Left colon (tissue), 2 donors: ENCODE measurements at regions not wholly inside any gene's neighbourhood (a gene's known extent, or its start where the extent isn't known, plus 50 kb on each side); places are given as distances from the start of the nearest gene placed in this dataset.

Experiments used
- ATAC-seq: fragments of 200-7000 bp; cut with Tn5 transposase; one replicate; pipeline ENCODE4 v1.9.1; 2020; ENCODE audit warnings: mild to moderate bottlenecking, moderate library complexity
- DNase-seq, 2 donors: peaks; one replicate each; pipeline ENCODE4 v3.0.0-alpha.2; 2020
- intact Hi-C, 2 donors: fragments of 100-400 bp; cut with DNase I in 1 of 2; cut with micrococcal nuclease in 1 of 2; formaldehyde crosslinking; loops; one replicate each; pipeline versions ENCODE4 v1.11.2 to v1.14.0; 2022; cut with DNase I, micrococcal nuclease
- donor health status: DM: no; HTN: no; CAD: no.
- donor health status: DM: yes; HTN: yes; CAD: no.

DNA sequence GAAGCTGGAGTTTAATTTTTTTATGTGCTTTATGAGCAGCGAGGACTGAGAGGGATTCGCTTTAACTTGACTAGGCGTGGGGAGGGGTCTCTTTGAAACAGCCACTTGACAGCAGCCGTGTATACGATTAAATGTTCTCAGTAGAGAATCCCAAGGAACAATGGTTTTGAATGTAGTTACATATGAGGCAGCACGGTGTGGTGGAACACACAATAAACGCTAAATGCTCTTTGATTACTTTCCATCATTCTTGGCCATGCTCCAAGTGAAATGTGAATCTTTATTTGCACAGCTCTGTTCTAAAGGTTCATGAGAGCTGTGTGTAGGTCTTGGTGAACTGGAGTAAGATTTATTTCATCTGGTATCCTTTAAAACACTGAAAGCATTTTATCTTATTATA, 251.4 kb upstream of the TGFBR2 start:
- DNase-seq, result peak in 1 of 2 donors; percentile 16
- intact Hi-C loops, result no loop called here

DNA sequence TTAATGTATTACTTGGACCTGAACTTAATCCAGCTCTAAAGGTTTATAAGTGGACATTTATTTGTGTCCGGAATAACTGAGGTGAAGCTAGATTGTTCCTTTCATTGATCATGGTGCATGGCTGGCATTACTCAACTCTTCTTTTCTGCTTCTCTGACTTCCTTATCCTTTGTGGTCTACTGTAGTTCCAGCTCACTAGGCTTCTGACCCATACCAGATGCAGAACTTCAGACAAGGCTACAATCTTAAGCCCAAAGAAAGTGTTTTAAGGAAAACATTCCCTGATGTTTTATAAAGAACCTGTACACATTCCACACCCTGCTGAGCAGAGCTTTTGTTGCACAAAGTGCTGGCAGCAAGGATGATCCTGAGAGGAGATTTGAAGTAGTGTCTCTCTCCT, 250.8 kb upstream of the TGFBR2 start:
- DNase-seq (no peak), ATAC-seq (peak; percentile 30)
- intact Hi-C loops, result no loop called here

More for the DNA sequence above, 251.4 kb upstream of the TGFBR2 start:
- ATAC-seq, result peak; percentile 97

DNA sequence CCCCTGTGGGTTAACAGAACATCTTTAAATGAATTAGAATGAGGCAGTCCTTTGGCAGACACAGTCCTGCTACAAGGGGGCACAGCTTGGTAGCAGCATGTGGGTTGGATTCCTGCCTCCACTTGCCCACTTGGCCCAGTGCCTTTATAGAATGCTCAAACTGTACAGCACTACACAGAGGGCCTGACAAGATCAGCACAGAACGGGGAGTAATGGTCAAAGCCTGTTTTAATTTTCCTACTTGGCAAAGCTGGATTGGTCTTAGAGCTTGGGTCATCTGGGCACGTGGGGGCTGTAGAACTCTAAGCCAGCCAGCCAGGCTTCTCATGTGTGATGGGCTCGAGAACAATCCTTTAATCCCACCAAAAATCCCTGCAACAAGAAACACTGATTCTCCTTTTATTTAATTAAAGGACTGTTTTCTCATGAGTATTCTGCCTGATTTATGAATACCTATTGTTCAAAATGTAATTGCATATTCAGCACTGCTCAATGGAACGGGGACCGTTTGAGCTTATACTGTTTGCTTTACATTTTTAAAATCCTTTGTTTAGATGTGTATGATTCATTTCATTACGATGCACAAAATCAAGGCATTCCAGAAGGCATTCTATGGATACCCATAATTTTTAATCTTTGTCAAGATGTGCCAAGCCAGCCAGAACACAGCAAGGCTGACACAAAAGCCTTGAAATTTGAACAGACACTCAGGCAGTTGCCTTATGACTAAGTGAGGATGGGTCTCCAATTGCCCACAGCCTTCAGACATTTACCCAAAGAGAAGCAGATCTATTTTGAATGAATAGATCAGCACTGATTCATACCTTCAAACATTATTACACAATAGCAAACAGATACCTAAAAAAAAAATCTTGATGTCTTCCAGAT, 249.3 kb upstream of the TGFBR2 start:
- no peak for DNase-seq
- ATAC-seq, result no peak
- intact Hi-C loops, result no loop called here

DNA sequence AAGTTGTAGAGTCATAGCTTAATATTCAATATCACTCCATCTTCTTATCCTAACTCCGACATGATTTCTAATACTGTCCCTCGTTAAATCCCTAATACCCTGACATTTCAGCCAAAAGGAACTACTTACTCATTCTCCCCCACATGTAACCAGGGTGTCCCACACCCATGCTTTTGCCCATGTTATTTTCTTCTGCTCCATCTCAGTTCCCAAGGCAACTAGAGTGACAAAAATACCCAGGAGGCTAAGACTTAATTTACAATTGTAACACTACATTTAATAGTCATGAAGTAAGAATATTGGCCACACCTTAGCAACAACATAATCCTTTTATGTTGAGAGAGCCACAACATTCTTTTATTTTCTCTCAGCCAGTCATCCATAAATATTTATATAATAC, 248.5 kb upstream of the TGFBR2 start:
- DNase-seq (no peak), ATAC-seq (no peak)
- intact Hi-C loops, result no loop called here

GRCh38 chr3:30358871-30359270, 247.5 kb upstream of the TGFBR2 start:
- ATAC-seq (no peak), DNase-seq (no peak)
- intact Hi-C loops, result no loop called here

DNA sequence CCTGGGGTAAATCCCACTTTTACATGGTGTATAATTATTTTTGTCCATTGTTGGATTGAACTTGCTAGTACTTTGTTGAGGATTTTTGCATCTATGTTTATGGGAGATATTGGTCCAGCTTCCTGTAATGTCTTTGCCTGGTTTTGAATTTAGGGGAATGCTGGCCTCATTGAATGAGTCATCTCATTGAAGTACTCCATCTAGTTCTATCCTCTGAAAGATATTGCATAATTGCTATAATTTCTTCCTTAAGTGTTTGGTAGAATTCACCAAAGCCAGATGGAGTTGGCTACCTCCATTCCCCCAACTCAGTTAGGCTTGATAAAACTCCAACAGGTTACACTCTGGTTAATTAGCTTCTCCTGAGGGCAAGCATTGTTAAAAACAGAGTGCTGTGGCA, 237.4 kb upstream of the TGFBR2 start:
- DNase-seq (no peak), ATAC-seq (no peak)
- intact Hi-C loops, result no loop called here

DNA sequence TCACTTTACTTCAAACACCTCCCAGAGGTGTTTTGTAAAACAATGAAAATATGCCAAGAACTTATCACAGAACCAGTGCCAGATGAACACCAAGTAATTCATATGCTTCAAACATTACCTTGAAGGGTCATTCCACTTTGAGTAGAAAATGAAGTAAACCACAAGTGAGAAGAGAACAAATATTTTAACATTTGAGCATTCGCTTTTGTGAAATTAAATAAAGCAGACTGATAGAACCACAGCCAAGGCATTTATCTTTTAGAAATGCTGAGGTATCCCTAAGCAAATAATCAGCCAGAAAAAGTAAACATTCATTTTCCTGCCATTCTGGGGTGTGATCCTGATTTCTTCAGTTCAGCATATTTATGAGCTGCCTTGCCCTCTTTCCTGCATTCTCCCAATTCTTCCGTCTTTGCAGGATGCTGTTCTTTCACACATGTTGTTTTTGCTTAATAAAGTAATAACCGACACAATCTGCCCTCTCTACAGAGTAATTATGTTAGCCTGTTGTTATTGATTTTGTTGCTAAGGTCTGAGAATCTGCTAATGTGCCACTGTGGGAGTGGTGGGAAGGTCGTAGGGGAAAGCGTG, 235.6 kb upstream of the TGFBR2 start:
- DNase-seq, result no peak
- intact Hi-C loops, result no loop called here
- ATAC-seq, result peak; percentile 47

- no peak for ATAC-seq
- intact Hi-C loops, result no loop called here
Measured at GRCh38 chr3:30372837-30373236, 233.6 kb upstream of the TGFBR2 start.

GRCh38 chr3:30384546-30385072, 221.8 kb upstream of the TGFBR2 start:
- intact Hi-C loops, result no loop called here
- ATAC-seq, result peak; percentile 67
- no peak for DNase-seq

More at GRCh38 chr3:30372837-30373236, 233.6 kb upstream of the TGFBR2 start:
- no peak for DNase-seq

DNA sequence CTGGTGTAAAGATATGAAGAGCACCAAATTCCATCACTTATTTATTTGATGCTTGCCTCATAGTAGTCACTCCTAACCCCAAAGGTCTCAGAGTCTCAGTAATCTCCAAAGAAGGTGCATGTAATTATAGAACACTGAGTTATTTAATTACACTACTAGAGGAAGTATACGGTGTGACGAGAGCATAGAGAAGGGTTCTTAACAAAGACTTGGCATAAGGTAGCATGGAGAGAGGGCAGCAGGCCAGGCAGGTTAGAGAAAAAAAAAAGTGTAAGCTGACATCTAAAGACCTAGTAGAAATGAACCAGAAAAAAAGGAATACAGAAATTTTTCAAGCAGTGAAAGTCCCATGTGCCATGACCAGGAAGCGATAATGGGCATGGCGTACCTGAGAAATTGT, 213.3 kb upstream of the TGFBR2 start:
- ATAC-seq, result no peak
- DNase-seq, result no peak

DNA sequence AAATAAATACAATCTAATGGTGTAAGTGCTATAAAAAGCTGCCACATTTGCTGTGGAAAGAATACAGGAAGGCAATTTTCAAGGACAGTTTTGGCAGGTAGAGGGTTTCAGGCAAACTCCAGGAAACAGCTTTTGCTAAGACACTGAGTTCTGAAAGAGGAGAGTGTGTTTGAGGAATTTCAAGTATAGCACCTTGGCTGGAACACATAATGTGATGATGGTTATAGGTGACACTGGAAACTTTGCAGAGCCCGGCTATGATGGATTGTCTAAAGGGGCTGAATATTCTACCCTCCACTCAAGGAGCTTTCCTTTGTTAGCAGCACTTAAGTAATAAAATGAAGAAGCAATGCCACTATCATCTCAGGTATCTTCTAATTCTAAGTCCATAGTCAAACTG, 209.4 kb upstream of the TGFBR2 start:
- intact Hi-C loops, result no loop called here
- DNase-seq (no peak), ATAC-seq (no peak)

More for the DNA sequence above, 213.3 kb upstream of the TGFBR2 start:
- intact Hi-C loops, result no loop called here

GRCh38 chr3:30399394-30400181, 206.8 kb upstream of the TGFBR2 start:
- ATAC-seq, result no peak
- intact Hi-C loops, result no loop called here
- no peak for DNase-seq

DNA sequence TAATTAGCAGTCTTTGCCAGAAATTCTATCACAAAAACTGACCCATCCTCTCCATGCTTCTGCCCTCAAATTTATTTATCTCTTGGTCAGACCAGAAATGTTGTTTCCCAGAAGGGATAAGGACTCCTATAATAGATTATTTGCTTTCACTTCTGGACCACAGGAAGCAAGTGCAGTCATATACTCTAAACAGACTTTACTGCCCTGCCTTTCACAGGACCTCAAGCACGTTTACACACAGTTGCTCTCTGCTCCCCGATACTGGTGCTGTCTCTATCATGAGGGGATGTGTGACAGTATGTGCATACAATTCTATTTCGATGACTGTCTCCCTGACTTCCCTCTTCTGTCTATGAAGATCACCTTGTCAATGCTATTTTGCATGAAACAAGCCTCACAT, 205.5 kb upstream of the TGFBR2 start:
- intact Hi-C loops, result no loop called here
- ATAC-seq, result no peak
- DNase-seq, result no peak

- ATAC-seq (no peak), DNase-seq (no peak)
- intact Hi-C loops, result no loop called here
Measured at GRCh38 chr3:30401971-30402370, 204.4 kb upstream of the TGFBR2 start.

- intact Hi-C loops, result no loop called here
- ATAC-seq (no peak), DNase-seq (no peak)
Measured at GRCh38 chr3:30407651-30408050, 198.8 kb upstream of the TGFBR2 start.

- ATAC-seq, result no peak
- no peak for DNase-seq
- intact Hi-C loops, result no loop called here
Measured at GRCh38 chr3:30408105-30408557, 198.3 kb upstream of the TGFBR2 start.

- intact Hi-C loops, result no loop called here
- ATAC-seq, result no peak
- DNase-seq, result no peak
Measured at GRCh38 chr3:30418443-30418842, 188.0 kb upstream of the TGFBR2 start.

DNA sequence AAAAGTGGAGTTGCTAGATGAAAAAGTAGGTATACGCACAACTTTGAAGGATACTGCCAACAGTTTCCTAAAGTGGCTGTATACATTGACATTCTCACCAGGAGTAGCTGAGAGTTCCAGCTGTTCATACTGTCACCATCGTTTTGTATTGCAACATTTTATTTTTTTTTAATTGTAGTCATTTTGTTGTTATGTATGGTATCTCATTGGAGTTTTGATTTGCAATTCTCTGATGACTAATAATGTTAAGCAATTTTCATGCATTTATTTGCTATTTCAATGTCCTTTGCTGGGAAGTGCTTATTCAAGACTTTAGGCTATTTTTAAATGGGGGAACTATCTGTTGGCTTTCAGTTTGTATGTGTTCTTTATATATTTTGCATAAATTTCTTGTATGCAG, 185.1 kb upstream of the TGFBR2 start:
- DNase-seq, result no peak
- ATAC-seq, result no peak
- intact Hi-C loops, result no loop called here

DNA sequence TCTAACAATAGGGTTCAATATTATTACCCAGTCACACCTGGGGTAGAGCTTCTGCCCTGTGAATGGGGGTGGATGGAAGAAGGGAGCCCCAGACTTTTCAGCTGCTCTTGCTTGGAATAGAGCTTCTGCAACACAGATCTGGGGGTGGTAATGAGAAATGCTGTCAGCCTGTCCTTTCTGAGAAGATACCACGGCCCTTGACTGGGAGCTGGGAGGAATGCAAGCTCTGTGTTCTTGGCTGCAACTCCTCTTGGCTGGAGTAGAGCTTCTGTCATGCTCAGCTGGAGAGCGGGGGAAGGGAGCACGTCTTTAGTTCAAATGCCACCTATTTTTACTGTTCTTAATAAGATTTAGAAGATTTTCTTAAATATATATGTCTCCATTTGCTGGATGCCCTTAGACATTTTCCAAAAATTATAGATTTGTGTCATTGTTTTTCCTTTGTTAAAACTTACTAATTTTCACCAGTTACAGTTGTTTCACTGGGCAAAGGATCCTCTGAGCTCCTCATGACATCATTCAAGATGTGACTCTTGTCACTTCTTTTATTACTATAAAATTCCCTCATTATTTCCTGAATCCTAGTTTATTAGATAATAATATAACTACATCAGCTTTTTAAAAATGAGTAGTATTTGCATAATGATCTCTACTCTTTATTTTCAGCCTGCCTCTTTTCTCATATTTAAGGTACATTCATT, 180.0 kb upstream of the TGFBR2 start:
- intact Hi-C loops, result no loop called here
- peak; percentile 13 to 56 for DNase-seq
- ATAC-seq, result no peak
